HG02759 (cell line): ENCODE measurements at regions not wholly inside any gene's neighbourhood (a gene's known extent, or its start where the extent isn't known, plus 50 kb on each side); places are given as distances from the start of the nearest gene placed in this dataset.

Experiments used
- ATAC-seq: cut with Tn5 transposase; IDR thresholded peaks from one replicate; pipeline ENCODE4 v1.9.1; 2021; ENCODE audit warnings: mild to moderate bottlenecking, moderate library complexity; ENCODE audit not compliant: unreplicated experiment

DNA sequence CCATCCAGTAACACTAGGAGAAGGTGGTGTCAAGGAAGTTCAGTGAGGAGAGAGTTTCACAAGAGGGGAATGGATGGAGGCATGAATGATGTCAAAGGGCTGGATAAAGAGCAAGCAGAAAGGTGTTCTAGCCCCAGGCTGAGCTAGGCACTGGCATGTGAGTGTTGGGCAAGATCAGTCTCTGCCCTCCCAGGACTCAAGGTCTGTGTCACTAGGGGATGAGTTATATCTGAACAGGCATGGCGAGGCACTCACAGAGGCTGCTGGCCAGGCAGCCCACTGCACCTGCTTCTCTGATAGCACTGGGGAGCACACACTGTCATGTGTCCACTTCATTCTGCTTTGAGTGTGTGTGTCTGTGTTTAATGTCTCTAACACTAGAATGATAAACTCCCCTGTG lies 903.8 kb downstream of the BCL11B start:
- no peak for ATAC-seq

GRCh38 chr14:98368916-98369315 lies 903.1 kb downstream of the BCL11B start:
- no peak for ATAC-seq

DNA sequence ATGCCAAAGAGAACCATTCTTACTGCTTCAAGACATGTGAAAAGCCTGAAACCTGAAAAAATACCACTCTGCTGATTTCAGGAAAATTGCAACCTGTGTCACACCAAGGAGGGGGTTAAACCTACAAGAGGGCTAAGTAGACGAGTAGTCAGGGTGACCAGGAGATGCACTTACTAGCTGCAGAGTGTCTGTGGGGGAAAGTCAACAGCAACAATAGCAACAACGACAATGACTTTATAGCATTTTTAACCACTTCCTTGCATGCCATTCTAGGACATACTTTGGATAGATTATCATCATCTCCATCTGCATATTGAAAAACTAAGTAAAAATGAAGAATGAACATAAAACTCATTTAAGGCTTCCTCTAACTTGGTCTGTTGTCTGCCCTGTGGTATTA lies 902.7 kb downstream of the BCL11B start:
- no peak for ATAC-seq

- ATAC-seq: no peak
Observed at GRCh38 chr14:98370352-98370751, 901.6 kb downstream of the BCL11B start.

DNA sequence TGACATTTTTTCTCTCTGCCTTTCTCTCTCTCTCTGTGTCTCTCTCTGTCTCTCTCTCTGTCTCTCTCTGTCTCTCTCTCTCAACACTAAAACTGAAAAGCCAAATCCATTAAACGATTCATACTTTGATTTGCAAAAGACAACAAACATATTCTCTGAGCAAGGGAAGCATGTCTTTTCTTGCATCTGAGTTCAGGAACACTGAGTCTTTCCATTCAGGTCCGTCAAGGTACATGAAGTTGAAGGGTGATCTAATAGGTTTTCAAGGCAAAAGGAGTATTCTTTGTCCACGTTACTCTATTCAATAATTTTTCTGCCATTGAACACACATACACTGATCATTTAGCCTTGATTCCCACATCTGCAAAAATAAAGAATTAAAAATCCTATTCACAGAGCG lies 900.9 kb downstream of the BCL11B start:
- ATAC-seq: no peak

GRCh38 chr14:98374136-98374535 lies 897.9 kb downstream of the BCL11B start:
- no peak for ATAC-seq

DNA sequence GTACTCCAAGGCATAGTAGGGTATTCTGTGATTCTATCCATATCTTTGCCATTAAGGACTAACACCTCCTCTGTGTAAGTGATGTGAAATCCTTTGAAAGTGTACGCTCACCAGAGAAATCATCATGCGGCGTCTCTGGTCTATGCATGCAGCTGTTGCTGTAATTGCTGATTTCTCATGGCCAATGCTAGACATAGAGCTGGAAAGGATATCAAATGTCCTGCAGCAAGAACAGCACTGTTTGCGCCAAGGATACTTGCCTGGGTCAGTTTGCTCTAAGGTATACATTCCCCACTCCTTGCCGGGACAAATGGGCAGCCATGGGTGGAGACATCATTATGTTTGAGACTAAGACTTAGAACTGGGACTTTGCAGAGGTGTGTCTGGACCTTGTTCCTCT lies 896.4 kb downstream of the BCL11B start:
- no peak for ATAC-seq

DNA sequence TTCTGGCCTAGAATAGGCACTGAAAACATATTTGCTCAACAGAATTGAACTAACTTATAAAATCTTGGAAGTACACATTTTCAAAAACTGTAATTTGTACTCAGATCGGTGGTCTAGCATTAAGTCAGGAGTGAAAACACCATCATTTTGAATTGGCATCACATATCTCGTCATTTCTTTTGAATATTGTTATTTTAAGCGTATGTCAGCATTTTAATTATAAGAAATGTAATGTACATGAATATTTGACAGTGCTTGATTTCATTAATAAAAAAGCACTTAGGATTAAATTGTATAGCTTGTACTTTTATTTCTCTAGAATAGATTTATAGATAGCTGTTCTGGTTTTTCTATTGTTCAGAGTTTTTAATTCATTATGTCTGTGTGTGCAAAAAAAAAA lies 892.2 kb downstream of the BCL11B start:
- no peak for ATAC-seq

GRCh38 chr14:98382662-98383061 lies 889.3 kb downstream of the BCL11B start:
- no peak for ATAC-seq

DNA sequence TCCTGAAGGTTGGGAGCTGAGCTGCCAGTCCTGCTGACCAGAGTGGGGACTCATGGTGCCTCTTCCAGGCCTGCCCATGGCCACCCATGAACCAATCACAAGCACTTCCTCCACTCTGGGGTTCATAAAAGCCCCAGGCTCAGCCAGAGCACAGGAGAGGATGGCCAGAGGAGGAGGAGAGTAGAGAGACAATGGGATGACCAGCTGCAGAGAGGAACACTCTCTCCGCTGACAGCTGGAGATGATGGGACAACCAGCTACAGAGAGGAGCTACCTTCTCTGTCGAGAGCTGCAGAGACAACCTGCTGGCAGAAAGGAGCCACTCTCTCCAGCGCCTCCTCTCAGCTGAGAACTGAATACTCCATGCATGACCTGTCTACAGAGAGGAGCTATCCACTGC lies 886.1 kb downstream of the BCL11B start:
- ATAC-seq: no peak

DNA sequence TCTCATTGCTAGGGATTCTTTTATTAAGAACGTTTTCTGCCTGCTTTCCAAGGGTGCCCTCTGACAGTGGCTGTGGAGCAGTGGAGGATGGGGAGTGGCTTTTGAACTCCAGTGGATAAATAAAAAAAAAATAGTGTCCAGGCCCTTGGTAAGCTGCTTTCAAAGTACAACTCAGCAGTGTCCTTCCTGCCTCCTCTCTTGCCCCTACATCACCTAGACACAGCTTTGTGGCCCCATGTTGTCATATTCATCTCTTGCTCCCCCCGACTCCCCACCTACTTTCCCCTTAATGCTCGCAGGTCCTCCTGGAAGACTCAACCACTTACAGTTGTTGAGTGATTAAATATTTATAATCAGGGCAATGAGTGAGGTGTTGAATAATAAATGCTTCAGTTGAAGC lies 880.9 kb downstream of the BCL11B start:
- no peak for ATAC-seq

- no peak for ATAC-seq
Observed at GRCh38 chr14:98393527-98393926, 878.5 kb downstream of the BCL11B start.

DNA sequence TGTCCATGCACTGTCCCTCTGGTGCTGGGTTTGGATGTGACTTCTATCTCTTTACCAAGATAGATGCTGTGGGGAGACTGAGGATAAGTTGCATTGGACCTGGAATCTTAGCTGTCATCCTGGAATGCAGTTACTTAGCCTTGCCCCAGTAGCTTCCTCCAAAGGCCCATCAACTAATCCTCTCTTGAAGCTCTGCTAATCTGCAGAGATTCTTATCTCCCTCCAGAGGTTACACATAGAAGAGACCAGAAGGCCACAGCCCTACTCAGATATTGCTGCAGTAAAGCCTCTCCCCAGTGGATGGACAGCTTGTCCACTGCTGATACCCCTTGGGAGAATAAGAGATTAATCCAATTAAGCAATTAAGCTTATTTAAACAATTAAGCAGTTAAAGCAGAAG lies 867.2 kb downstream of the BCL11B start:
- ATAC-seq: no peak

DNA sequence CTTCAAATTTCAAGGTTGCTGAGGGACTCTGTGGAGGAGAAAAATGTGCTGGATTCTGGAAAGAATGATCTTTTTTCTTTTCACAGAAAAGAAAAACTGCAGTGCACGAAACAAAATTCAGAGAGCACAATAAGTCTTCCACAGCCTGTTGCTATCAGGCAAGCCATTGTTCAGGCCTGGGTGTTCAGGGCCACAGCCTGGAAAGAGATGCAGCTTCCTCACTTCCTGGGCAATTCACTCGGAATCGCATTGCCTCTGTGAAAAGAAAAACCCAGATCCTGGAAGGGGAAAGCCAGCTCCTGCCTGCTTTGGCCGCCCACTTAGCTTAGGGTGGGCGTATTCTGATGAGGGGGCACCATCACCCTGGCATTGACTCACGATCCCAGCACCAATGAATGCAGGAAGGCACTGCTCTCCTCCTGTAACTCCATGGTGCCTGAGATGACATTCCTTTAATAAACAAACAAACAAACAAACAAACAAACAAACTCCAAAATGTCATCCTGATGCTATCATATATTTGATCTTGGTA lies 863.9 kb downstream of the BCL11B start:
- no peak for ATAC-seq

DNA sequence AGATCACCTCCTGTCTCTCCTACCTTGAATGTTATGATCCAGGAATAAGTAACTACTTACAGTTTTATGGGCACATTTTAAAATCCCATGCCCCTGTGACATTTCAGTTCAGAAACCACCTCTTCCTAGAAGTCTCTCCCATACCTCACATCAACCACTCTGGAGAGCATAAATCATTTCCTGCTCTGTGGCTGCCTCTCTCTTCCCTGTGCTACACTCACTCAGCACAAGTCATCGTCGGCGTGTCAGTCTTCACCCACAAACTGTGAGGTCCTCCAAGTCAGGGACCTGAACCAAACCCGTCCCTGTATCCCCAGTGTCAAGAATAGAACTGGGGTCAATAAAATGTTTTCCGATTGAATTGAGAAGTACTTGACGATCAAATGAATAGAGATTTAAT lies 863.3 kb downstream of the BCL11B start:
- no peak for ATAC-seq

GRCh38 chr14:98411154-98411553 lies 860.8 kb downstream of the BCL11B start:
- no peak for ATAC-seq

DNA sequence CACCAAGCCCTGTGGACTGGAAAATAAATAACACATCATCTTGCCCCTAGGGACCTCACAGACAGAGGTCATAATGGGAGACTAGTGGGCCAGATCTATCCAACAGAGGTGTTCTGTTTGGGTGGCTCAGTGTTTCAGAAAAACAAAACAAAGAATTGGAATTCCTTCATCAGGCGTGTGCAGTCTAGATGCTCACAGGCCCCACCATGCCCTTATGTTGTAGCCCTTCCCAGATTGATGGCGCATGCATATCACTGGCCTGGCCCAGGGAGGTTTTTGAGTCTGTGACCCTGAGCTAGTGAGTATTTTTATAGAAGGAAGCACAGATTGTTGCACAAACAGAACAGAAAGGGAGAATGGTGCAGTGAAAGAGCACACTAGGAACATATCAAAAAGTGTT lies 859.6 kb downstream of the BCL11B start:
- ATAC-seq: no peak

DNA sequence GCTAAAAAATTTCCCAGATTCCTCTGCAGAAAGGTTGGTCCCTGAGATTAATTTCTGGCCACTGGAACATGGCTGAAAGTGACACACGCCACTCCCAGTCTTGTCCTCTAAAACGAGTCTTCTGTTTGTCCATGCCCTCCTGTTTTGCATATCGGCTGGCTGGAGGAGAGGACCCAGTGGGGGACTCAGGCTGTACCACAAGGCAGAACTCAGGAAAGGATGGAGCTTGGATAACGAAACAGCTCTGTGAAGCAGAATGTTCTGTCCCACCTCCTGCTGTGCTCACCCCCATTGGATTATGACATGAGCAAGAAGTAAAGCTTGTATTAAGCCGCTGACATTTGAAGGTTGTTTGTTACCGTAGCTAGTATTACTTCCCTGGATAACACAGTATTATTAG lies 856.2 kb downstream of the BCL11B start:
- no peak for ATAC-seq

DNA sequence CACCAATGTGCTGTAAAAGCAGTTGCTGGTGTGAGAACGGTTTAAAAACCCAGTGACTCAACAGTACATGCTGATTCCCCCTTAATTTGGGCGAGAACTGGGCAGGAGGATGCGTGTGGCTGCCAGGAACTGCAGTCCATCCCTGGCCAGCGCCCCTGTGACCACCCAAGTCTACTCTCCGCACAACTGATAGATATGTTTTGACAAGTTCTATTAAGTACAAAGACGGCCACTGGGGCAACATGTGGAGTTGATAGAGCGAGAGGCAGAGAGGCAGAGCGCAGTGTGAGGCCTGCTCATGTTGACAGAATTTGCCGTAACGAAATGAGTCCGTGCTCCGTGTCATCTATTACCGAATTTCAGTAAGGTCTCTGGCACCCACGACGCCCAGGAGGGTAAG lies 855.0 kb downstream of the BCL11B start:
- ATAC-seq: no peak

DNA sequence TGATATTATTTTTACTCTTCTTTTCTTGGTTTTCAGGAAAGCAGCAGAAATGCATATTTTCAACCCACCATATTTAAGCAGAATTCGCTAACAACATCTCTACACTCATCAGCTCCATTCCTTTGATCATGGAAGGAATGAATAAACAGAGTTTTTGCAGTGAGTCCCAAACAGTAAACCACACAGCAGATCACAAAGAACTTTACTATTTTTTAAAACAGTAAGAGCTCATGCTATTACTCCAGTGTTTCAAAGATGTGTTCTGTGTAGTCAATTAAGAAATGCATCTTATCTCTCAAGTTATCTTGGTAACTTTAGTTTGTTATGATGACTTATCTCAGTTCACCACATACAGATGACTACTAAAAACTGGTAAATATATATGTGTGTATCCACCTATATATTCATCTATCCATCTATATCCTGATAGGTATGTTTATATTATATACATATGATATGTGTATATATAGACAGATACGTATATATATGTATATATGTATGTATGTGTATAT lies 843.5 kb downstream of the BCL11B start:
- ATAC-seq: no peak

DNA sequence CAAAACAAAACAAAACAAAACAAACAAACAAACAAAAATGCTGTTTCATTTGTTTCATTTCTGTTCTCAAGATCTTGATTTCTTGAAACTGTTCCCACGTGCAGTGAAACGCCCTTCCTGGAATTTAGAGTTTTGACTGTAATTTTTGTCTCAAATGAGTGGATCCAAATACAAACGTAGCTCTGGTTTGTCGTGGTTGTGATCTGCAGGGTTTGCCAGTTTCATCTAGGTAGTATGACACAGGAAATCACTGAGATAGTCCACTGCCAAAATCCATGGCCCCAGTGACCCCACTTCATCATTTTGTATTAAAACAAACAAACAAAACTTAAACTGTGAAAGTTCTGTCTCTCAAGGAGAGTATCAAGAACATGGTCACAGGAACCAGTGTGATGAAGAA lies 838.6 kb downstream of the BCL11B start:
- no peak for ATAC-seq

GRCh38 chr14:98437113-98437512 lies 834.9 kb downstream of the BCL11B start:
- no peak for ATAC-seq

DNA sequence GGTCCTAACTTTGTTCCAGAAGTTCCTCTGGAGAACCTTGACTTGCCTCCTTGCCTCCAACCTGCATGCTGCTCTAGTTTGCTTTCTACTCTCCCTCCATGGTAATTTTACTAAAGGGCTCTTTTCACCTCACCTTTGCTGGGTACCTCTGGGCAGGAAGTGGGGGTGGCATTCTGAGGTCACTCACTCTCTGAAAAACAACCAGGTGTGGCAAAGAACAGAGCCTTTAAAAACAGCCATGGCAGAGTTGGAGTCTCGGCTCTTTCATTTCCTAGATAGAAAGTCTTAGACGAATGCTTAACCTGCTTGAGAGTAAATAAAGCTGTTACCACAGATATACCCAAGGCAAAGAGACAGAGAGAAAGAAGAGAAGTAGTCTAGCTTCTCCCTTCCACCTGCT lies 827.9 kb downstream of the BCL11B start:
- ATAC-seq: no peak

- no peak for ATAC-seq
Observed at GRCh38 chr14:98445718-98446117, 826.3 kb downstream of the BCL11B start.
